C4-2B (cell line): ENCODE measurements at regions not wholly inside any gene's neighbourhood (a gene's known extent, or its start where the extent isn't known, plus 50 kb on each side); places are given as distances from the start of the nearest gene placed in this dataset.

Experiments
- ZFX ChIP-seq: fragments of 450-650 bp; IDR thresholded peaks from 2 replicates; pipeline ENCODE4 v1.6.1; 2017
- TF ChIP-seq, protein P1 (sequence below): fragments of 450-650 bp; conservative IDR thresholded peaks from 2 replicates; pipeline ENCODE4 v1.5.1; 2017; ENCODE audit warnings: mild to moderate bottlenecking

DNA sequence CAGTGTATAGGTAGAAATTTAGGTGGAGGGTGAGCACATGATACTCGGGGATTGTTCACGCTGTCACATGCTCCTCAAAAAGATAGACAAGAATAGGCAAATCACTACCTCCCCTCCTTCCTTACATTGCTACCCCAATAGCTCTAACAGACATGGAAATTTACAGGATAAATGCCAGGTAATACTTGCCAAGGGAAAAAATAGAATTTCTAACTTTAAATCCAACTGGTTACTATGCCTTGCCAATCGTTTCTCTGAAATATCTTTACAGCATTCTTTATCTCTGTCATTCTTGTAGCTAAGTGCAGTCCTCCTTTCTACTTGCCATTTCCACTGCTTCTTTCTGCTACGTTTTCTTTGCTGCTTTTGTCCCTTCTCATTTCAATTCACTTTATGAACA, 339.8 kb upstream of the ZEB2 start:
- no peak for TF ChIP-seq ZFX
- TF ChIP-seq, protein P1, sequence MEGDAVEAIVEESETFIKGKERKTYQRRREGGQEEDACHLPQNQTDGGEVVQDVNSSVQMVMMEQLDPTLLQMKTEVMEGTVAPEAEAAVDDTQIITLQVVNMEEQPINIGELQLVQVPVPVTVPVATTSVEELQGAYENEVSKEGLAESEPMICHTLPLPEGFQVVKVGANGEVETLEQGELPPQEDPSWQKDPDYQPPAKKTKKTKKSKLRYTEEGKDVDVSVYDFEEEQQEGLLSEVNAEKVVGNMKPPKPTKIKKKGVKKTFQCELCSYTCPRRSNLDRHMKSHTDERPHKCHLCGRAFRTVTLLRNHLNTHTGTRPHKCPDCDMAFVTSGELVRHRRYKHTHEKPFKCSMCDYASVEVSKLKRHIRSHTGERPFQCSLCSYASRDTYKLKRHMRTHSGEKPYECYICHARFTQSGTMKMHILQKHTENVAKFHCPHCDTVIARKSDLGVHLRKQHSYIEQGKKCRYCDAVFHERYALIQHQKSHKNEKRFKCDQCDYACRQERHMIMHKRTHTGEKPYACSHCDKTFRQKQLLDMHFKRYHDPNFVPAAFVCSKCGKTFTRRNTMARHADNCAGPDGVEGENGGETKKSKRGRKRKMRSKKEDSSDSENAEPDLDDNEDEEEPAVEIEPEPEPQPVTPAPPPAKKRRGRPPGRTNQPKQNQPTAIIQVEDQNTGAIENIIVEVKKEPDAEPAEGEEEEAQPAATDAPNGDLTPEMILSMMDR: no peak
